GM12865 (cell line): ENCODE measurements at regions not wholly inside any gene's neighbourhood (a gene's known extent, or its start where the extent isn't known, plus 50 kb on each side); places are given as distances from the start of the nearest gene placed in this dataset.
"Not testable (repeated sequence)": the region's sequence is repeated elsewhere in the genome, so short reads cannot be mapped to it uniquely, and the experiment has no call there.

Experiments used
- DNase-seq: peaks from one replicate; pipeline ENCODE4 v3.0.0; 2010; ENCODE audit warnings: low read depth
- H3K4me3 ChIP-seq: 2 replicates; pipeline ENCODE4 v1.5.1; 2011; ENCODE audit warnings: mild to moderate bottlenecking, low read depth, low read length, control low read depth
- TF ChIP-seq, protein P1 (sequence below): IDR thresholded peaks from 2 replicates; pipeline ENCODE4 v1.5.1; 2011; ENCODE audit warnings: low read length, control low read depth, low read depth, inconsistent platforms; ENCODE audit not compliant: insufficient read depth; ENCODE audit errors: missing control alignments

DNA sequence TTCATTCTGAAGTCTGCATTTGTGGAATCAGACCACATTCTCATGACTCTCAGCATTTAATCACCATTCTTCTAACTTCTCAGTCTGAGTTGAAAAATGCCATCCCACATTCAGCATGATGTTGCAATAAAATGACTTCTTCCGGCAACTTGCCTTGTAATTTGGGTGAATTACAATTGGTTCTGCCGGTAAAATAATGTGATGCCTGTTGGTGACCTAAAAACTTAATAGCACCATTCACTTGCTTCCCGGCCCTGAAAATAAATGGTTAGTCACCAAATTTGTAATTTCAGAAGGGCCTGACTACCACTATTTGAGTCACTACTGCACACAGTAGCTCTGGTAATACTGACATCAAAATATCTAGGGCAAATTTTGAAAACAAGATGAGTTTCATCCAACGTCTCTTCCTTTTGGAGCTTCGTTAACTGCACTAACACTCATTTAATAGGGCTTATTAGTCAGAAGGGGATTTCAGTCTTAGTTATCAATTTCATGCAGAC is 637.1 kb upstream of the CHAC2 start:
- H3K4me3 ChIP-seq: no peak overlapping the region
- TF ChIP-seq, protein P1, sequence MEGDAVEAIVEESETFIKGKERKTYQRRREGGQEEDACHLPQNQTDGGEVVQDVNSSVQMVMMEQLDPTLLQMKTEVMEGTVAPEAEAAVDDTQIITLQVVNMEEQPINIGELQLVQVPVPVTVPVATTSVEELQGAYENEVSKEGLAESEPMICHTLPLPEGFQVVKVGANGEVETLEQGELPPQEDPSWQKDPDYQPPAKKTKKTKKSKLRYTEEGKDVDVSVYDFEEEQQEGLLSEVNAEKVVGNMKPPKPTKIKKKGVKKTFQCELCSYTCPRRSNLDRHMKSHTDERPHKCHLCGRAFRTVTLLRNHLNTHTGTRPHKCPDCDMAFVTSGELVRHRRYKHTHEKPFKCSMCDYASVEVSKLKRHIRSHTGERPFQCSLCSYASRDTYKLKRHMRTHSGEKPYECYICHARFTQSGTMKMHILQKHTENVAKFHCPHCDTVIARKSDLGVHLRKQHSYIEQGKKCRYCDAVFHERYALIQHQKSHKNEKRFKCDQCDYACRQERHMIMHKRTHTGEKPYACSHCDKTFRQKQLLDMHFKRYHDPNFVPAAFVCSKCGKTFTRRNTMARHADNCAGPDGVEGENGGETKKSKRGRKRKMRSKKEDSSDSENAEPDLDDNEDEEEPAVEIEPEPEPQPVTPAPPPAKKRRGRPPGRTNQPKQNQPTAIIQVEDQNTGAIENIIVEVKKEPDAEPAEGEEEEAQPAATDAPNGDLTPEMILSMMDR: no peak
- peak; percentile 12 for DNase-seq

DNA sequence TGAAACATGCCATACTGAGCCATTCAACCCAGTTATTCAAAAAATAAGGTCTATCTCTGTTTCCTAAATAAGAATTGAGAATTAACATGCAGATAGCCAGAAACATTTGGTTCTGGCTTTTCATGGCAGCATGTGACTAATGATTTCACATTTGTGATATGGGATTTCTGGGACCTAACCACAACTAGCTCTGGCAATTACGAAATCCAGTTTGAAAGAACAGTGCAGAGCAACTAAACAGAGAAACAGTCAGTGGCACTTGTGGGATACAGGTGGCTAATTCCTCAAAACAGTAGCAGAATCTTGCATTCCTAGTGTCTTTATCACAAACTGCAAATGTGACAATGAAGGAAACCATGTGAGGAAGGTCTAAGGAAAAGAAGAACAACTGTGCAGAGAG is 637.8 kb upstream of the CHAC2 start:
- TF ChIP-seq, protein P1: no peak
- DNase-seq: no peak
- no peak overlapping the region for H3K4me3 ChIP-seq

DNA sequence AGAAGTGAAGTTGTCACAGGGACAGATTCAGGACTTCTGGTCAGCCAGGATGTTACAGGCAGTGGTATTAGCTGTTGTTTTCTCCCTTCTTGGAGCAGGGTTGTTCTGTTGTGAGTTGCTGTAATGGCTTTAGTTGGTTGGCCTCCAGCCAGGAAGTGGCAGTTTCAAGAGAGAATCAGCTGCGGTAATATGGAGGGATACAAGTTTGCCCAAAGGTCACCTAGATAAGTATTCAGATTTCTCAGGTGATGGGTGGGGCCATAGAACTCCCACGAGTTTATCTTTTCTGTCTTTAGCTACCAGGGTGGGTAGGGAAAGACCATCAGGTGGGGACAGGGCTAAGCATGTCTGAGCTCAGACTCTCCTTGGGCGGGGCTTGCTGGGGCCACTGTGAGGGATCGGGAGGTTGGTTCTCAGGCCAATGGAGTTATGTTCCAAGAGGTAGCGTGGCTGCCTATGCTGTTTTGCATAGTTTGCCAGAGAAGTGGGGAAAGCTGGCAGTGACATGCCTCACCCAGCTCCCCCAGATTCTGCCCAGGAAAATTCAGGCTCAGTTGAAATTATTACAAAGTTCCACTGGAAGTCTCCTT is 640.4 kb upstream of the CHAC2 start:
- TF ChIP-seq, protein P1: no peak
- H3K4me3 ChIP-seq: no peak overlapping the region
- DNase-seq: no peak

DNA sequence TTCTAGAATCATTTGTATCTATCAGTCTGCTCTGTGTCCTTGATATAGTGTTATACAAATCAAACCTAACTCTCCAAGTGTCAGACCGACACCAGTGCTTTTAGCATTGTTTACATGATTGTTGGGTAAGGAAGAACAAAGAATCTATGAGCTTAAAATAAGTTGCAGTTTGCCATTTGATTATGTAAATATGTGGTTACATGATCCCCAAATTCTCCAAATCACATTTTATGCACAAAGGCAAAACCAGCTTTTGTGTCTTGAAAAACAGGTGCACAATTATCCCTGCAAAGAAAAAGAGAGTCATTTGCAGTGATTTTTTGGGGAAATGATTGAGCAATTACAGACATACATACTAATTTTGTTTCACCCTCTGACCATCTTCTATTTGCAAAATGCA is 652.6 kb upstream of the CHAC2 start:
- DNase-seq: no peak
- TF ChIP-seq, protein P1: no peak
- H3K4me3 ChIP-seq: no peak overlapping the region

DNA sequence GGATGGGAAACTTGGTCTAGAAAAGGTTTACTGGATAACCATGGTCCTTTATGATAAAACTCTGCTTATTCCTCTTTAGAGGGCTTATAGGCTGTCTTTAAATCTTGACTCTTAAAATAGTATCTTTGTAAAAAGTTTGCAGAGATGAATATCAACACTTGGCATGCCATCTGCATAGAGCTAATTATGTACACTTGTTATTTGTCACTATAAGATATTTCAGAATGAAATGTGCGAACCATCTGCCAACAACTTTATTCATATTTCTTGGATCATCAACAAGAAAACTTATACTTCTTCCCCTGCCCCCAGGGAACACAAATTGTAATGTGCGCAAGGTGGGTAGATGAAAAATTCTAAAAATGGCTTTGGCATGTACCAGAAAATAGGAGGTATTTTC is 653.0 kb upstream of the CHAC2 start:
- no peak overlapping the region for H3K4me3 ChIP-seq
- DNase-seq: no peak
- TF ChIP-seq, protein P1: no peak

DNA sequence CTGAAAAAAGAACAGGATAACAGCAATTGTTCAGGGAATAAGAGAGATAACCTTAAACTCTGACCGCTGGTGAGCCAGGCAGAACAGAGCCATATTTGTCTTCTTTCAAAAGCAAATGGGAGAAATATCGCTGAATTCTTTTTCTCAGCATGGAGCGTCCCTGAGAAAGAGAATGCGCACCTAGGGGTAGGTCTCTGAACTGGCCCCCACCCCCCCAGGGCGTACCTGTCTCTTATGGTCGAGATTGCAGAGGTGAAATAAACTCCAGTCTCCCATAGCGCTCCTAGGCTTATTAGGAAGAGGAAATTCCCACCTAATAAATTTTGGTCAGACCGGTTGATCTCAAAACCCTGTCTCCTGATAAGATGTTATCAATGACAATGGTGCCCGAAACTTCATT is 655.2 kb upstream of the CHAC2 start:
- H3K4me3 ChIP-seq, DNase-seq: not testable (repeated sequence)

DNA sequence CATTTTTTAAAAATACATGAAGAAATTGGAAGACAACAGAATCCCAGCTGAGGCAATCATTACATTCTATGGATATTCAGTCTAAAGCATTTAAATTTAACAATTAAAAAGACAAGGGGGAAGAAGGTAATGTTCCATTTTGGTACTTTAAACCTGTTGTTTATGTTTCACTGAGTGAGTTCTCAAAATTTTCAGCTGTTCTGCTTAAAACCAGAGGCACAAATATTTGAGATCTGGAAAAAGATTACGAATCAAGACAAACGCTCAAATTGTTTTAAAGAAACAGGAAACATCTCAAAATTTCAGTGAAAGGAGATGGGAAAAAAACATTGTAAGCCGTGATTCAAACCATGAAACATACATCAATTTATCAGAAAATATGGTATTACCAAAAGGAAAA is 656.2 kb upstream of the CHAC2 start:
- H3K4me3 ChIP-seq: no peak overlapping the region
- TF ChIP-seq, protein P1: no peak
- no peak for DNase-seq
